HG02943 (cell line): ENCODE measurements at regions not wholly inside any gene's neighbourhood (a gene's known extent, or its start where the extent isn't known, plus 50 kb on each side); places are given as distances from the start of the nearest gene placed in this dataset.

Experiments
- ATAC-seq: cut with Tn5 transposase; IDR thresholded peaks from one replicate; pipeline ENCODE4 v1.9.1; 2021; ENCODE audit warnings: mild to moderate bottlenecking, low read depth, moderate library complexity; ENCODE audit not compliant: unreplicated experiment

GRCh38 chr15:93167291-93167690, 78.3 kb upstream of the RGMA start:
- no peak for ATAC-seq

GRCh38 chr15:93166675-93167074, 77.7 kb upstream of the RGMA start:
- no peak for ATAC-seq

- no peak for ATAC-seq
Observed at GRCh38 chr15:93165734-93166470, 76.9 kb upstream of the RGMA start.

GRCh38 chr15:93164409-93164808, 75.4 kb upstream of the RGMA start:
- no peak for ATAC-seq

GRCh38 chr15:93162560-93162959, 73.5 kb upstream of the RGMA start:
- no peak for ATAC-seq

- no peak for ATAC-seq
Observed at GRCh38 chr15:93159930-93160329, 70.9 kb upstream of the RGMA start.

- no peak for ATAC-seq
Observed at GRCh38 chr15:93158097-93158900, 69.3 kb upstream of the RGMA start.

GRCh38 chr15:93154666-93155065, 65.7 kb upstream of the RGMA start:
- no peak for ATAC-seq

- no peak for ATAC-seq
Observed at GRCh38 chr15:93152951-93153350, 63.9 kb upstream of the RGMA start.

GRCh38 chr15:93152360-93152759, 63.3 kb upstream of the RGMA start:
- no peak for ATAC-seq

- no peak for ATAC-seq
Observed at GRCh38 chr15:93150910-93151881, 62.2 kb upstream of the RGMA start.

GRCh38 chr15:93146601-93147000, 57.6 kb upstream of the RGMA start:
- no peak for ATAC-seq

GRCh38 chr15:93146196-93146595, 57.2 kb upstream of the RGMA start:
- no peak for ATAC-seq

GRCh38 chr15:93144463-93145236, 55.6 kb upstream of the RGMA start:
- no peak for ATAC-seq

GRCh38 chr15:93143186-93143585, 54.2 kb upstream of the RGMA start:
- ATAC-seq = no peak

GRCh38 chr15:93141371-93141794, 52.4 kb upstream of the RGMA start:
- peak; percentile 98 for ATAC-seq

GRCh38 chr15:93139436-93139835, 50.4 kb upstream of the RGMA start:
- ATAC-seq = no peak

GRCh38 chr15:93138681-93139250, 49.8 kb upstream of the RGMA start:
- ATAC-seq = no peak
